ENCODE measurements at regions not wholly inside any gene's neighbourhood (a gene's known extent, or its start where the extent isn't known, plus 50 kb on each side); places are given as distances from the start of the nearest gene placed in this dataset.

- no peak overlapping the region for H3K4me3 Mint-ChIP-seq (ENCODE audit: unreplicated experiment)
Observed at GRCh38 chr4:55749666-55750065, 69.9 kb upstream of the EXOC1L start.

GRCh38 chr4:55752810-55753209 is 66.8 kb upstream of the EXOC1L start:
- Histone ChIP-seq H3K27me3 (replicated peaks; ENCODE audit: control insufficient read depth, insufficient read depth, low read length) (no peaks in the 10 kb centered on the region), H3K9me3 (no peaks in the 10 kb centered on the region), H3K4me1 (peaks cover 8% of the 10 kb centered on the region; the same call in 1 of the 2 replicates), H3K36me3 (ENCODE audit: control insufficient read depth, insufficient read depth, low read length) (no peaks in the 10 kb centered on the region), H3K4me3 (ENCODE audit: low read depth, low read length) (no peak overlapping the region)
- no peak for DNase-seq
- H3K27ac Mint-ChIP-seq (ENCODE audit: unreplicated experiment) = no peak overlapping the region
- TF ChIP-seq CTCF (IDR thresholded peaks at IDR 0.05; ENCODE audit: insufficient read depth in 1 of 2, low read depth in 1 of 2, low read length in 1 of 2, severe bottlenecking in 1 of 2, unreplicated experiment in 1 of 2) = no peak
- ChIA-PET POLR2A (no interaction called here), CTCF (no interaction called here)
- peaks cover 21% of the 10 kb centered on the region for H3K27me3 Mint-ChIP-seq (ENCODE audit: insufficient read depth, unreplicated experiment)
- H3K9me3 Mint-ChIP-seq (ENCODE audit: unreplicated experiment) = no peaks in the 10 kb centered on the region
- no peak overlapping the region for H3K4me3 Mint-ChIP-seq (ENCODE audit: unreplicated experiment)
- peaks cover 10% of the 10 kb centered on the region for H3K4me1 Mint-ChIP-seq (ENCODE audit: low read depth, unreplicated experiment)
- intact Hi-C loops (cut with micrococcal nuclease; ENCODE audit: unreplicated experiment) = no loop called here
- no peaks in the 10 kb centered on the region for H3K36me3 Mint-ChIP-seq (ENCODE audit: insufficient read depth, unreplicated experiment)
- no TSS peak for BruUV-seq (replicated peaks)

More at GRCh38 chr4:55749666-55750065, 69.9 kb upstream of the EXOC1L start:
- intact Hi-C loops (cut with micrococcal nuclease; ENCODE audit: unreplicated experiment) = no loop called here
- H3K27me3 Mint-ChIP-seq (ENCODE audit: insufficient read depth, unreplicated experiment) = peaks cover 27% of the 10 kb centered on the region
- no peaks in the 10 kb centered on the region for H3K9me3 ChIP-seq
- no peaks in the 10 kb centered on the region for H3K9me3 Mint-ChIP-seq (ENCODE audit: unreplicated experiment)
- TF ChIP-seq CTCF (IDR thresholded peaks at IDR 0.05; ENCODE audit: insufficient read depth in 1 of 2, low read depth in 1 of 2, low read length in 1 of 2, severe bottlenecking in 1 of 2, unreplicated experiment in 1 of 2) = no peak
- no TSS peak for BruUV-seq (replicated peaks)
- no peaks in the 10 kb centered on the region for H3K4me1 ChIP-seq
- H3K4me1 Mint-ChIP-seq (ENCODE audit: low read depth, unreplicated experiment) = no peaks in the 10 kb centered on the region
- no peak overlapping the region for H3K27ac Mint-ChIP-seq (ENCODE audit: unreplicated experiment)
- ChIA-PET POLR2A (no interaction called here), CTCF (no interaction called here)
- H3K36me3 ChIP-seq (ENCODE audit: control insufficient read depth, insufficient read depth, low read length) = no peaks in the 10 kb centered on the region
- no peaks in the 10 kb centered on the region for H3K27me3 ChIP-seq (replicated peaks; ENCODE audit: control insufficient read depth, insufficient read depth, low read length)
- H3K4me3 ChIP-seq (ENCODE audit: low read depth, low read length) = no peak overlapping the region
- no peaks in the 10 kb centered on the region for H3K36me3 Mint-ChIP-seq (ENCODE audit: insufficient read depth, unreplicated experiment)
- DNase-seq = no peak

- DNase-seq = no peak
- Mint-ChIP-seq H3K27me3 (ENCODE audit: insufficient read depth, unreplicated experiment) (peaks cover 13% of the 10 kb centered on the region), H3K9me3 (ENCODE audit: unreplicated experiment) (no peaks in the 10 kb centered on the region), H3K4me3 (ENCODE audit: unreplicated experiment) (no peak overlapping the region), H3K4me1 (ENCODE audit: low read depth, unreplicated experiment) (peaks cover 10% of the 10 kb centered on the region), H3K27ac (ENCODE audit: unreplicated experiment) (no peak overlapping the region), H3K36me3 (ENCODE audit: insufficient read depth, unreplicated experiment) (no peaks in the 10 kb centered on the region)
- ChIA-PET POLR2A (no interaction called here), CTCF (no interaction called here)
- Histone ChIP-seq H3K27me3 (replicated peaks; ENCODE audit: control insufficient read depth, insufficient read depth, low read length) (no peaks in the 10 kb centered on the region), H3K36me3 (ENCODE audit: control insufficient read depth, insufficient read depth, low read length) (no peaks in the 10 kb centered on the region), H3K4me3 (ENCODE audit: low read depth, low read length) (no peak overlapping the region), H3K4me1 (peaks cover 8% of the 10 kb centered on the region; the same call in 1 of the 2 replicates), H3K9me3 (no peaks in the 10 kb centered on the region)
- intact Hi-C loops (cut with micrococcal nuclease; ENCODE audit: unreplicated experiment) = no loop called here
- TF ChIP-seq CTCF (IDR thresholded peaks at IDR 0.05; ENCODE audit: insufficient read depth in 1 of 2, low read depth in 1 of 2, low read length in 1 of 2, severe bottlenecking in 1 of 2, unreplicated experiment in 1 of 2) = no peak
- no TSS peak for BruUV-seq (replicated peaks)
Observed at GRCh38 chr4:55753856-55754255, 65.7 kb upstream of the EXOC1L start.

Data from Caco-2 (cell line).